OCI-LY3 (cell line): ENCODE measurements at regions not wholly inside any gene's neighbourhood (a gene's known extent, or its start where the extent isn't known, plus 50 kb on each side); places are given as distances from the start of the nearest gene placed in this dataset.

ENCODE experiments used
- EZH2phosphoT487 ChIP-seq: fragments of 200-600 bp; shearing (Covaris generic); IDR thresholded peaks from 2 replicates; pipeline ENCODE4 v1.6.1; 2018; ENCODE audit warnings: antibody characterized with exemption, mixed run types, low read depth
- TF ChIP-seq, protein P1 (sequence below): fragments of 200-600, 300-600 bp; sonication (generic); IDR thresholded peaks from 2 replicates; pipeline ENCODE4 v1.5.1; 2014; ENCODE audit warnings: antibody characterized with exemption, low read length, low read depth

DNA sequence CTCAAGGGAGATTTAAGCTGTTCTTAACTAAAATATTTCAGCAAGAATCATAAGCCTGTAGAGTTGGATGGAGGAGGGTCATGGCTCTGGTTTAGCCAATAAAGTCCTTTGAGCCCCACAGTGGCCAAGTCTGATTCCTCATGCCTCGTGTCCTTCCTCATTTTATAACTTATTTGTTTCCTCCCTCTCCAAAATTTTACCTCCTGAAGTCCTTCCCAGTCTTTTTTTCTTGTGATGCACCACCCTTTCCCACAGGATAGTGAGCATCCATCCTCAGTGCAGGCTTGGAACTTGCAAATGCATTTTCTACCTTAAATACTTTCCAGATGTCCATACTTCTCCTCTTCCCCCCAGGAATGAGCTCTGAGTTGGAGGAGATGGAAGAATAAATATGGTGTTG is 162.7 kb upstream of the AGTR1 start:
- TF ChIP-seq, protein P1, sequence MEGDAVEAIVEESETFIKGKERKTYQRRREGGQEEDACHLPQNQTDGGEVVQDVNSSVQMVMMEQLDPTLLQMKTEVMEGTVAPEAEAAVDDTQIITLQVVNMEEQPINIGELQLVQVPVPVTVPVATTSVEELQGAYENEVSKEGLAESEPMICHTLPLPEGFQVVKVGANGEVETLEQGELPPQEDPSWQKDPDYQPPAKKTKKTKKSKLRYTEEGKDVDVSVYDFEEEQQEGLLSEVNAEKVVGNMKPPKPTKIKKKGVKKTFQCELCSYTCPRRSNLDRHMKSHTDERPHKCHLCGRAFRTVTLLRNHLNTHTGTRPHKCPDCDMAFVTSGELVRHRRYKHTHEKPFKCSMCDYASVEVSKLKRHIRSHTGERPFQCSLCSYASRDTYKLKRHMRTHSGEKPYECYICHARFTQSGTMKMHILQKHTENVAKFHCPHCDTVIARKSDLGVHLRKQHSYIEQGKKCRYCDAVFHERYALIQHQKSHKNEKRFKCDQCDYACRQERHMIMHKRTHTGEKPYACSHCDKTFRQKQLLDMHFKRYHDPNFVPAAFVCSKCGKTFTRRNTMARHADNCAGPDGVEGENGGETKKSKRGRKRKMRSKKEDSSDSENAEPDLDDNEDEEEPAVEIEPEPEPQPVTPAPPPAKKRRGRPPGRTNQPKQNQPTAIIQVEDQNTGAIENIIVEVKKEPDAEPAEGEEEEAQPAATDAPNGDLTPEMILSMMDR = no peak
- no peak for TF ChIP-seq EZH2phosphoT487
